ENCODE measurements at regions not wholly inside any gene's neighbourhood (a gene's known extent, or its start where the extent isn't known, plus 50 kb on each side); places are given as distances from the start of the nearest gene placed in this dataset.

DNA sequence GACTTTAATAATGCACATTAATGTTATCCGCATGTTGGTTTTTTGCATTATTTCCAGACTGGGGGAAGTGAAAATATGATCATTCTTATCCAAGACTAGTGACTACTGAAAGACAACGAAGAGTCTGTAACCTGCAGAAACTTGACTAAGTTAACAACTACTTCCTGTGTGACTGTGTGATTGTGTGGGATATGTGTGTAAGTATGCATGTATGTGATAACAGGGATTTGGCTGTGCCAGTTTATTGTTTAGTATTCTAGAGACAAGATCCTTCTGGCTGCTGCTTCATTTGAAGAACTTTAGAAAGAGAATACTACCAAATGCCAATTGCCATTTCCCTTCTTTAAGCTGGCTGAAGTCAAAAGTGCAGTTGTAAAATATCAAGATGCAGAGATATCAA lies 375.7 kb upstream of the PRR16 start:
- H3K27me3 Mint-ChIP-seq (ENCODE audit: low read depth) = no peaks in the 10 kb centered on the region

DNA sequence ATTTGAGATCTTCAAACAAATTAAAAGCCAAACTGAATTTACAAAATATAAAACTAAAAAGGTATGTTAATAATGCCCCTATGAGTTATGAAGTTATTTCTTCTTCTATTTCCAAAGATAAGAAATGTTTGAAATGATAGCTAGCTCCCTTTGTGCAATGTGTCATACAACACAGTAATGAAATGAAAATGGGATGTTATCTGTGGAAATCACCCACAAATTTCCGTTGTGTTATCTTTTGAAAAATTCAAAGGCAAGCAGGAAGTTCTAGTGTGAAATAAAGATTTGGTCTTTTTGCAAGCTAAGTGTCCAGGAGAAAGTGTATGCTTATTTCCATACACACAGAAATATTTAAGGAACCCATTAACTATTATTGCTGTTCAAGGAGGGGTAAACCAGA lies 375.3 kb upstream of the PRR16 start:
- H3K27ac Mint-ChIP-seq = no peak overlapping the region
- H3K4me3 Mint-ChIP-seq = no peak overlapping the region
- H3K27me3 Mint-ChIP-seq (ENCODE audit: low read depth) = no peaks in the 10 kb centered on the region

More for the DNA sequence above, 375.7 kb upstream of the PRR16 start:
- Mint-ChIP-seq H3K27ac (no peak overlapping the region), H3K9me3 (no peaks in the 10 kb centered on the region), H3K4me1 (ENCODE audit: low read depth) (peaks cover 8% of the 10 kb centered on the region), H3K4me3 (no peak overlapping the region), H3K36me3 (ENCODE audit: low read depth) (no peaks in the 10 kb centered on the region)

GRCh38 chr5:120091376-120091948 lies 372.6 kb upstream of the PRR16 start:
- no peak overlapping the region for H3K27ac Mint-ChIP-seq
- H3K27me3 Mint-ChIP-seq (ENCODE audit: low read depth) = no peaks in the 10 kb centered on the region
- H3K4me1 Mint-ChIP-seq (ENCODE audit: low read depth) = peaks cover 8% of the 10 kb centered on the region
- no peak overlapping the region for H3K4me3 Mint-ChIP-seq
- H3K36me3 Mint-ChIP-seq (ENCODE audit: low read depth) = no peaks in the 10 kb centered on the region
- H3K9me3 Mint-ChIP-seq = no peaks in the 10 kb centered on the region

More for the DNA sequence above, 375.3 kb upstream of the PRR16 start:
- Mint-ChIP-seq H3K4me1 (ENCODE audit: low read depth) (peaks cover 8% of the 10 kb centered on the region), H3K9me3 (no peaks in the 10 kb centered on the region), H3K36me3 (ENCODE audit: low read depth) (no peaks in the 10 kb centered on the region)

- H3K27ac Mint-ChIP-seq = no peak overlapping the region
- no peaks in the 10 kb centered on the region for H3K36me3 Mint-ChIP-seq (ENCODE audit: low read depth)
- no peak overlapping the region for H3K4me3 Mint-ChIP-seq
- no peaks in the 10 kb centered on the region for H3K27me3 Mint-ChIP-seq (ENCODE audit: low read depth)
- H3K9me3 Mint-ChIP-seq = no peaks in the 10 kb centered on the region
- peaks cover 8% of the 10 kb centered on the region for H3K4me1 Mint-ChIP-seq (ENCODE audit: low read depth)
Measured at GRCh38 chr5:120092649-120093048, 371.5 kb upstream of the PRR16 start.

DNA sequence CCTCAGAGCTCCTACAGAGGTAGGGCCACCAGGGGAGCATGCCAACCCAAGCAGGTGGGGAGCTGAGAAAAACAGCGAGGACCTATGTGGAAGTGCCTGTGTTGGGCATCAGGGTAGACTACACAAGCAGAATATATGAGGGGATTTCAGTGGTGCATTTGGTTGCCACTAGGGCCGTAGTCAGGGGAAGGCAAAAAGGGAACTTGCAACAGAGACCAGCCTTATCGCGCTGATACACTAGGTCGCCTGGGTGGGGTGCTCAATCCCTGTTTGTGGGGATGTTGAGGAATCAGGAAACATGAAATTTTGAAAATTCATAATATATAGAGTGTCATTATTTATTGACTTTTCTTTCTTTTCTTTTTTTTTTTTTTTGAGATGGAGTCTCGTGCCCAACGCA lies 370.9 kb upstream of the PRR16 start:
- H3K9me3 Mint-ChIP-seq = no peaks in the 10 kb centered on the region
- H3K36me3 Mint-ChIP-seq (ENCODE audit: low read depth) = no peaks in the 10 kb centered on the region
- H3K27ac Mint-ChIP-seq = no peak overlapping the region
- no peak overlapping the region for H3K4me3 Mint-ChIP-seq
- H3K4me1 Mint-ChIP-seq (ENCODE audit: low read depth) = peaks cover 8% of the 10 kb centered on the region
- peaks cover under 1% of the 10 kb centered on the region for H3K27me3 Mint-ChIP-seq (ENCODE audit: low read depth)

GRCh38 chr5:120096413-120096812 lies 367.7 kb upstream of the PRR16 start:
- Mint-ChIP-seq H3K4me3 (no peak overlapping the region), H3K27me3 (ENCODE audit: low read depth) (peaks cover 8% of the 10 kb centered on the region), H3K36me3 (ENCODE audit: low read depth) (no peaks in the 10 kb centered on the region), H3K4me1 (ENCODE audit: low read depth) (no peaks in the 10 kb centered on the region), H3K9me3 (no peaks in the 10 kb centered on the region), H3K27ac (no peak overlapping the region)

DNA sequence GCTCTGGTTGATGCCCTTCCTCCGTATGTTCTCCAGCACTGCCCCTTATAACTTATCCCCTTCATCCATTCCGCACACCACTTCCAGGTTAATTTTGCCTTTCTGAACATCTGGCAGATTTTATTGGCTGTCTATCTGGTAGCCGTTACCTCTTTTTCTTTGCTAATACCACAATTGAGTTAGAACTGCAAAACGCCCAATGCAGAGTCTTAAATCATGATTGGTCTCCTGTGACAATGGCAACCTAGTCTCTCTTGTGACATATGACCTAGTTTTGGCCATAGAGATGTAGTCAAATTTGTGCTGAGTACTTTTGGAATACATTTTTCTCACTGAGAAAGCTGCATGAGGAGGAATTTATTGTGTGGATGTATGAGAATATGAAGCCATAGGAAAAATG lies 365.7 kb upstream of the PRR16 start:
- Mint-ChIP-seq H3K4me3 (no peak overlapping the region), H3K36me3 (ENCODE audit: low read depth) (no peaks in the 10 kb centered on the region), H3K27ac (no peak overlapping the region), H3K4me1 (ENCODE audit: low read depth) (no peaks in the 10 kb centered on the region), H3K9me3 (no peaks in the 10 kb centered on the region), H3K27me3 (ENCODE audit: low read depth) (peaks cover 8% of the 10 kb centered on the region)

GRCh38 chr5:120098902-120099535 lies 365.1 kb upstream of the PRR16 start:
- no peaks in the 10 kb centered on the region for H3K4me1 Mint-ChIP-seq (ENCODE audit: low read depth)
- no peak overlapping the region for H3K4me3 Mint-ChIP-seq
- H3K27ac Mint-ChIP-seq = no peak overlapping the region
- peaks cover 8% of the 10 kb centered on the region for H3K27me3 Mint-ChIP-seq (ENCODE audit: low read depth)
- no peaks in the 10 kb centered on the region for H3K36me3 Mint-ChIP-seq (ENCODE audit: low read depth)
- no peaks in the 10 kb centered on the region for H3K9me3 Mint-ChIP-seq

- Mint-ChIP-seq H3K27me3 (ENCODE audit: low read depth) (peaks cover 8% of the 10 kb centered on the region), H3K9me3 (no peaks in the 10 kb centered on the region)
Measured at GRCh38 chr5:120101771-120102170, 362.3 kb upstream of the PRR16 start.

DNA sequence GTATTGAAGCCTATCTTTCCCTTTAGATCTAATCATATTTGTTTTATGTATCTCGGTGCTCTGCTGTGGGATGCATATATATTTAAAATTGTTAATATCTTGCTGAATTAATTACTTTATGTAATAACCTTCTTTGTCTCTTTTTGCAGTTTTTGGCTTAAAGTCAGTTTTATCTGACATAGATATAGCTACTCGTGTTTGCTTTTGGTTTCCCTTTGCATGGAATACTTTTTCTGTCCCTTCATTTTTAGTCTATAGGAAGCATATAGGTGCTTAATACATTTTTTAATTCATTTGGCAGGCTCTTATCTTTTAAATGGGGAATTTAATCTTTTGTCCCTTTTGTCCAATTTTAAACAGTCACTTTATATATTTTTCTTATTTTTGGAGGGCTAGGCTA lies 360.6 kb upstream of the PRR16 start:
- Mint-ChIP-seq H3K27ac (no peak overlapping the region), H3K4me3 (no peak overlapping the region)

More at GRCh38 chr5:120101771-120102170, 362.3 kb upstream of the PRR16 start:
- Mint-ChIP-seq H3K27ac (no peak overlapping the region), H3K36me3 (ENCODE audit: low read depth) (no peaks in the 10 kb centered on the region), H3K4me3 (no peak overlapping the region), H3K4me1 (ENCODE audit: low read depth) (no peaks in the 10 kb centered on the region)

DNA sequence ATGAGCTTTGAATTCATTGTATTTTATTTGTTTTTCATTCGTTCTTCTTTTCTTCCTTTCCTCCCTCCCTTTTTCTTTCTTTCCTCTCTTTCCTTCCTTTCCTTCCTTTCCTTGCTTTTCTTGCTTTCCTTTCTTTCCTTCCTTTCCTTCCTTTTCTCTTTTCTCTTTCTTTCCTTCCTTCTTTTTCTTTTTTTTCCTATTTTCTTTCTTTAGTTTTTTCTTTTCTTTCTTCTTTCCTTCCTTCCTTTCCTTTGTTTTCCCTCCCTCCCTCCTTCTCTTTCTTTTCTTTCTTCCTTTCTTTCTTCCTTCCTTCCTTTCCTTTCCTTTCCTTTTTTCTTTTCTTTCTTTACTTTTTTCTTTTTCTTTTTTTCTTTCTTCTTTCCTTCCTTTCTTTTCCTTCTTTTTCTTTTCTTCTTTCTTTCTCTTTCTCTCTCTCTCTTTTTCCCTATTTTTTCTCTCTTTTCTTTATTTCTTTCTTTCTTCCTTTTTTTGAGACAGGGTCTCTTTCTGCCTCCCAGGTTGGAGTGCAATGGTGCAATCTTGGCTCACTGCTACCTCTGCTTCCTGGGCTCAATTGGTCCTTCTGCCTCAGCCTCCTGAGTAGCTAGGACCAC lies 357.1 kb upstream of the PRR16 start:
- Mint-ChIP-seq H3K27me3 (ENCODE audit: low read depth) (no peaks in the 10 kb centered on the region), H3K4me3 (no peak overlapping the region), H3K27ac (no peak overlapping the region), H3K36me3 (ENCODE audit: low read depth) (no peaks in the 10 kb centered on the region), H3K4me1 (ENCODE audit: low read depth) (no peaks in the 10 kb centered on the region), H3K9me3 (no peaks in the 10 kb centered on the region)

More for the DNA sequence above, 360.6 kb upstream of the PRR16 start:
- Mint-ChIP-seq H3K27me3 (ENCODE audit: low read depth) (peaks cover 4% of the 10 kb centered on the region), H3K36me3 (ENCODE audit: low read depth) (no peaks in the 10 kb centered on the region), H3K9me3 (no peaks in the 10 kb centered on the region), H3K4me1 (ENCODE audit: low read depth) (no peaks in the 10 kb centered on the region)

DNA sequence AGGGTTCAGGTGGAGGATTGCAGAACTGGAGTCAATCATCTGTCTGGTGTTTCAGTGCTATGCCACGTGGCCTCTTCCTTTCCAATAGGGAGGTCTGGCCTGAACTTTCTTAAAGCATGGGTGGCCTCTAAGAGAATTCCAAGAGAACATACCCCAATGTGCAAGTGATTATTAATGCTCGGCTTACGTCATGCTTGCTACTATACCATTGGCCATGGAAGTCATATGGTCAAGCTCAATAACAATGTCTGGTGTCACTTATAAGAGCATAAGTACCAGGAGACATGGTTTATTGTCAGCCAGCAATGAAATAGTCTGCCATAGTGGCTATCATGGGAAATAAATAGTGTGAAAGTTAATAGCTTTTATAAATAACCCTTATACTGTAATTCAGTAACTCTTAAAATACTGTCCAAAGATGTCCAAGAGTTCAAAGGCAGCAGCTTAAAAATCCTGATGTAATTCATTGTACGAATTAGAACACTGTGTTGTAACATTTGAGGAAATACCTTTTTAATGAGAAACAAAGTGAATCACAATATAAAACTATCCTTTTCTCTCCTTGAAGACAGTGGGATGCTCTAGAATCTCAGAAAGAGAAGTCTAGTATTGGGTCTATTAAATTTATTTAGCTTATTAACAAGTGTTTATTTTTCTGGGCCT lies 355.4 kb upstream of the PRR16 start:
- Mint-ChIP-seq H3K27me3 (ENCODE audit: low read depth) (no peaks in the 10 kb centered on the region), H3K4me3 (no peak overlapping the region), H3K9me3 (no peaks in the 10 kb centered on the region), H3K36me3 (ENCODE audit: low read depth) (no peaks in the 10 kb centered on the region), H3K4me1 (ENCODE audit: low read depth) (no peaks in the 10 kb centered on the region), H3K27ac (no peak overlapping the region)

DNA sequence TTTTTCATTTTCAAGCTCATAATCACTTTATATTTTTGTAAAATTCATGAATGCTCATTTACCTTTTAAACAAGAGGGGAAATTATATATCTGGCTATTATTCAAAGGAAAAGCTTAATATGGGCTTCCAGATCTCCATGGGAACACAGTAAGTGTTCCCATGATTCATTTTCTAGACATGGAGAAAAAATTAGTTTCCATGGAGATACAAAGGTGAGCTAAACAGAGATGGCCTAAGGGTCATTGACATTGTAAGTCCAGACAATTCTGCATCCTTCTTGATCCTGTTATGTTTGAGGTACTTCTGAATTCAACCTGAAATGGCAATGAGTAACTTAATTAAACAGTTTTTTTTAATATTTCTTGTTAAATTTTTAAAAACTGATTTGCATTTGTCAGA lies 341.4 kb upstream of the PRR16 start:
- Mint-ChIP-seq H3K36me3 (ENCODE audit: low read depth) (no peaks in the 10 kb centered on the region), H3K9me3 (peaks cover 4% of the 10 kb centered on the region)

DNA sequence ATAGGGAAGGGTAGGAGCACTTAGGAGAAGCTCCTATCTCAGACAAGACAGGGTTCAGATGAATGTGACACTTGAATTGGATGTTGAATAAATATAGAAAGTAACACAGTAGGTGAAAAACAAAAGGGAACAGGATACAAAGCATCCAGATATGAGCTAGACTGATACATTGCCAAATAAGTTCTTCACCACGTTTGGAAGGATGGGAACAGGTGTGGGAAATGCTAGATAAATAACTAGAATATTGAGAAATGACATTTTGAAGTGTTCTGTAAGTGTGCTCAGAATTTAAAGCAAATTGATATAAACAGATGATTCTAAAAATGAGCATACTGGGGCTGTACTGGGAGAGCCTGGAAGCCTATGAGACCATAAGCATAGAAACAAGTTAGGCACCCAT lies 340.1 kb upstream of the PRR16 start:
- H3K9me3 Mint-ChIP-seq = peaks cover 4% of the 10 kb centered on the region
- no peak overlapping the region for H3K4me3 Mint-ChIP-seq
- no peak overlapping the region for H3K27ac Mint-ChIP-seq
- no peaks in the 10 kb centered on the region for H3K36me3 Mint-ChIP-seq (ENCODE audit: low read depth)
- H3K27me3 Mint-ChIP-seq (ENCODE audit: low read depth) = no peaks in the 10 kb centered on the region
- H3K4me1 Mint-ChIP-seq (ENCODE audit: low read depth) = no peaks in the 10 kb centered on the region

More for the DNA sequence above, 341.4 kb upstream of the PRR16 start:
- no peak overlapping the region for H3K27ac Mint-ChIP-seq
- no peaks in the 10 kb centered on the region for H3K27me3 Mint-ChIP-seq (ENCODE audit: low read depth)
- H3K4me1 Mint-ChIP-seq (ENCODE audit: low read depth) = no peaks in the 10 kb centered on the region
- H3K4me3 Mint-ChIP-seq = no peak overlapping the region

GRCh38 chr5:120124961-120125360 lies 339.1 kb upstream of the PRR16 start:
- Mint-ChIP-seq H3K4me3 (no peak overlapping the region), H3K27me3 (ENCODE audit: low read depth) (no peaks in the 10 kb centered on the region), H3K36me3 (ENCODE audit: low read depth) (no peaks in the 10 kb centered on the region), H3K9me3 (peaks cover 4% of the 10 kb centered on the region), H3K4me1 (ENCODE audit: low read depth) (no peaks in the 10 kb centered on the region), H3K27ac (no peak overlapping the region)

Data from T-helper 1 cell treated with Interleukin-12 subunit alpha and Interleukin-12 subunit beta and Interleukin-4 antibody, amounts not matched to agents 30 μg/mL and 1 μg/mL, for 36 hours (primary cell).